GM12878 (cell line): ENCODE measurements at regions not wholly inside any gene's neighbourhood (a gene's known extent, or its start where the extent isn't known, plus 50 kb on each side); places are given as distances from the start of the nearest gene placed in this dataset.

Source experiments
- ATAC-seq: fragments of 200-7000 bp; cut with Tn5 transposase; 3 replicates; pipeline ENCODE4 v1.9.1; 2020; ENCODE audit warnings: mild to moderate bottlenecking, moderate library complexity
- BruUV-seq: library from RNA; stranded (reverse); fragments of 400-500 nt; replicated peaks from 2 replicates; lab custom pipeline; 2021; lab: Mats Ljungman, UMichigan
- CTCF ChIA-PET: fragments of 300-600 bp; sonication (Branson Sonifier 250); formaldehyde crosslinking; extraction: SDS; loops from one replicate; lab custom pipeline; 2021; ENCODE audit warnings: inconsistent platforms; lab: Yijun Ruan, JAX
- POLR2A ChIA-PET: fragments of 350-600 bp; formaldehyde crosslinking; extraction: SDS; loops from one replicate; lab custom pipeline; 2021; ENCODE audit warnings: inconsistent platforms; lab: Charles Lee
- RAD21 ChIA-PET: fragments of 300-600 bp; sonication (Branson Sonifier 250); formaldehyde crosslinking; loops from one replicate; lab custom pipeline; 2023; ENCODE audit warnings: antibody characterized with exemption; ENCODE audit not compliant: unreplicated experiment; lab: Charles Lee
- SMC1A ChIA-PET: fragments of 300-600 bp; sonication (Branson Sonifier 250); formaldehyde crosslinking; loops from one replicate; lab custom pipeline; 2023; ENCODE audit not compliant: unreplicated experiment, uncharacterized antibody; lab: Charles Lee
- DNase-seq: peaks from one replicate; pipeline ENCODE4 v3.0.0-alpha.2; 2011; ENCODE audit warnings: low read depth, low spot score
- FAIRE-seq: peaks from 3 replicates; lab custom pipeline; 2011; peaks lifted over from hg19 to GRCh38; lab: Jason Lieb, UNC
- H2AFZ ChIP-seq: 2 replicates; pipeline ENCODE4 v1.6.0; 2011; ENCODE audit warnings: low read depth, low read length, control low read depth; ENCODE audit not compliant: control insufficient read depth
- H3K27ac ChIP-seq: 2 replicates; pipeline ENCODE4 v1.5.1; 2011; ENCODE audit warnings: control low read depth; ENCODE audit not compliant: control insufficient read depth, insufficient read depth
- H3K27me3 ChIP-seq, 2 experiments: replicated peaks in 1 of 2; 2 replicates each; pipeline versions ENCODE4 v1.6.0 to v1.6.1; 2011; ENCODE audit warnings: low read length in 1 of 2; ENCODE audit not compliant: control insufficient read depth in 2 of 2, insufficient read depth in 2 of 2
- H3K36me3 ChIP-seq, 2 experiments: 2 replicates each; pipeline ENCODE4 v1.5.1; 2011; ENCODE audit warnings: low read length in 1 of 2; ENCODE audit not compliant: control insufficient read depth in 2 of 2, insufficient read depth in 2 of 2
- H3K4me1 ChIP-seq: 2 replicates; pipeline ENCODE4 v1.6.1; 2011; ENCODE audit warnings: mild to moderate bottlenecking, low read length, moderate library complexity, mixed read lengths; ENCODE audit not compliant: control insufficient read depth, insufficient read depth
- H3K4me2 ChIP-seq: 2 replicates; pipeline ENCODE4 v1.6.0; 2011; ENCODE audit warnings: control low read depth; ENCODE audit not compliant: control insufficient read depth, insufficient read depth
- H3K4me3 ChIP-seq: fragments of 200-600 bp; sonication (generic); 2 replicates; pipeline ENCODE4 v1.5.1; 2016
- H3K79me2 ChIP-seq: 2 replicates; pipeline ENCODE4 v1.6.0; 2011; ENCODE audit warnings: low read length; ENCODE audit not compliant: control insufficient read depth, insufficient read depth
- H3K9ac ChIP-seq: 2 replicates; pipeline ENCODE4 v1.8.0; 2011; ENCODE audit warnings: low read length, control low read depth, mixed read lengths; ENCODE audit not compliant: control insufficient read depth, insufficient read depth
- H3K9me3 ChIP-seq: replicated peaks from 3 replicates; pipeline ENCODE4 v1.5.1; 2011; ENCODE audit warnings: mild to moderate bottlenecking, low read length; ENCODE audit not compliant: control insufficient read depth, insufficient read depth
- H4K20me1 ChIP-seq: 2 replicates; pipeline ENCODE4 v1.6.0; 2011; ENCODE audit not compliant: control insufficient read depth, insufficient read depth
- NFYA ChIP-seq: IDR thresholded peaks from 2 replicates; pipeline ENCODE4 v1.6.1; 2011; ENCODE audit warnings: low read depth, mild to moderate bottlenecking, low read length, improper control_type of control experiment, borderline replicate concordance
- RCOR1 ChIP-seq: conservative IDR thresholded peaks from 2 replicates; pipeline ENCODE4 v1.6.1; 2012; ENCODE audit warnings: low read depth, low read length, improper control_type of control experiment
- RELA ChIP-seq: fragments of 450-650 bp; IDR thresholded peaks from 2 replicates; pipeline ENCODE4 v1.8.0; 2014; ENCODE audit warnings: borderline replicate concordance; ENCODE audit not compliant: partially characterized antibody
- STAT1 ChIP-seq: fragments of 450-650 bp; conservative IDR thresholded peaks from 2 replicates; pipeline ENCODE4 v1.6.1; 2014; ENCODE audit warnings: antibody characterized with exemption, mild to moderate bottlenecking
- STAT3 ChIP-seq: IDR thresholded peaks from 2 replicates; pipeline ENCODE4 v1.6.1; 2011; ENCODE audit warnings: low read depth, low read length, improper control_type of control experiment
- ZNF274 ChIP-seq: IDR thresholded peaks from one replicate; pipeline ENCODE4 v1.8.0; 2011; ENCODE audit not compliant: insufficient read length, insufficient read depth
- ZZZ3 ChIP-seq: IDR thresholded peaks from 2 replicates; pipeline ENCODE4 v1.6.1; 2011; ENCODE audit warnings: low read depth; ENCODE audit not compliant: control insufficient read depth, insufficient read length
- WGBS: methylation state at CpG from one replicate; pipeline ENCODE4 v1.1.6; 2016; ENCODE audit warnings: low lambda C conversion rate; ENCODE audit not compliant: insufficient replicate concordance, insufficient coverage; ENCODE audit errors: missing lambda C conversion rate; 5-methylcytosine and 5-hydroxymethylcytosine counted together
- in situ Hi-C: fragments of 300-500 bp; cut with MboI; formaldehyde crosslinking; loops from 9 replicates; pipeline ENCODE4 v1.14.3; 2018; ENCODE audit warnings: mixed read lengths
- intact Hi-C: fragments of 100-400 bp; cut with micrococcal nuclease; formaldehyde crosslinking; loops from one replicate; pipeline ENCODE4 v1.14.2; 2022; ENCODE audit not compliant: unreplicated experiment
- TF ChIP-seq, protein P1 (sequence below), 3 experiments: IDR thresholded peaks in 2 of 3; conservative IDR thresholded peaks in 1 of 3; 2 replicates each; pipeline ENCODE4 v1.5.1; 2011; ENCODE audit warnings: low read depth in 3 of 3, low read length in 3 of 3, mild to moderate bottlenecking in 3 of 3, control low read depth in 2 of 3, moderate library complexity in 2 of 3, inconsistent platforms in 1 of 3, mixed read lengths in 1 of 3; ENCODE audit not compliant: control insufficient read depth in 2 of 3, insufficient read depth in 1 of 3; ENCODE audit errors: extremely low read depth in 1 of 3
- TF ChIP-seq, protein P2 (sequence below): fragments of 450-650 bp; IDR thresholded peaks from 2 replicates; pipeline ENCODE4 v1.6.1; 2017; ENCODE audit warnings: low read depth, mild to moderate bottlenecking, moderate library complexity

DNA sequence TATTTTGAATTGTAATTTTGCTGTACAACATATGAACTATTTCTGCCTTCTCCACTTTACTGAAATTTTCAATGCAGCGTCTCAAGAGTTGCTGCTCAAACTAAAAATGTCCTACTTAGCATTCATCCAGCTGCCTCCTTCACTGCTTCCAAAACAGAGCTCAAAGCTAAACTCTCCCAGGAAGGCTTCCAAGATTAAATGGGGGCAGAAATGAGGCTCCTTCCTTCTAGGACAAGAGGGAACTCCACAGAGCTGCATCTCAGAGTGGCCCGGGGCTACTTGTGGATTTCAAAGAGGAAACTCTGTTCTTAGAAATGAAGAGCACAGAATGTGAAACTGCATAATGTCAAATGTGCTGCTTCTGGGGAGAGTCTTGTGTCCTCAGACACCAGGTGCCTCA lies 295.9 kb upstream of the NCAM1 start:
- no peak for FAIRE-seq
- CTCF ChIA-PET = interaction anchor here (1.6 kb wide), 1 partner anchor 77 kb away, joined by 4 read pairs; no protein-coding TSS in a partner anchor
- SMC1A ChIA-PET = interaction anchor here (0.6 kb wide), 1 partner anchor 1522 kb away, joined by 3 read pairs; no protein-coding TSS in a partner anchor
- Histone ChIP-seq H3K4me3 (no peak overlapping the region), H3K27me3 (no peaks in the 10 kb centered on the region), H3K4me1 (no peaks in the 10 kb centered on the region; the same call in 1 of the 2 replicates), H3K4me2 (no peak overlapping the region), H2AFZ (no peak overlapping the region), H3K27ac (no peak overlapping the region), H3K36me3 (no peaks in the 10 kb centered on the region), H3K79me2 (no peaks in the 10 kb centered on the region), H3K9me3 (no peaks in the 10 kb centered on the region; the same call in 2 of the 3 replicates), H3K9ac (no peak overlapping the region), H4K20me1 (no peaks in the 10 kb centered on the region)
- POLR2A ChIA-PET = no interaction called here
- intact Hi-C loops (no loop called here), in situ Hi-C loops (no loop called here)
- 16% methylated on average over 2 of the region's 2 CpGs for WGBS
- RAD21 ChIA-PET = no interaction called here
- no peak for DNase-seq
- ATAC-seq = no peak
- TF ChIP-seq, protein P1, sequence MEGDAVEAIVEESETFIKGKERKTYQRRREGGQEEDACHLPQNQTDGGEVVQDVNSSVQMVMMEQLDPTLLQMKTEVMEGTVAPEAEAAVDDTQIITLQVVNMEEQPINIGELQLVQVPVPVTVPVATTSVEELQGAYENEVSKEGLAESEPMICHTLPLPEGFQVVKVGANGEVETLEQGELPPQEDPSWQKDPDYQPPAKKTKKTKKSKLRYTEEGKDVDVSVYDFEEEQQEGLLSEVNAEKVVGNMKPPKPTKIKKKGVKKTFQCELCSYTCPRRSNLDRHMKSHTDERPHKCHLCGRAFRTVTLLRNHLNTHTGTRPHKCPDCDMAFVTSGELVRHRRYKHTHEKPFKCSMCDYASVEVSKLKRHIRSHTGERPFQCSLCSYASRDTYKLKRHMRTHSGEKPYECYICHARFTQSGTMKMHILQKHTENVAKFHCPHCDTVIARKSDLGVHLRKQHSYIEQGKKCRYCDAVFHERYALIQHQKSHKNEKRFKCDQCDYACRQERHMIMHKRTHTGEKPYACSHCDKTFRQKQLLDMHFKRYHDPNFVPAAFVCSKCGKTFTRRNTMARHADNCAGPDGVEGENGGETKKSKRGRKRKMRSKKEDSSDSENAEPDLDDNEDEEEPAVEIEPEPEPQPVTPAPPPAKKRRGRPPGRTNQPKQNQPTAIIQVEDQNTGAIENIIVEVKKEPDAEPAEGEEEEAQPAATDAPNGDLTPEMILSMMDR (IDR thresholded peaks at IDR 0.05 in 2 of 3, conservative IDR thresholded peaks at IDR 0.05 in 1 of 3; ENCODE audit: control insufficient read depth in 2 of 3, extremely low read depth in 1 of 3, insufficient read depth in 1 of 3, low read depth in 3 of 3, low read length in 3 of 3) = no peak
- TF ChIP-seq ZNF274 = no peak
- TF ChIP-seq STAT1 = no peak
- TF ChIP-seq ZZZ3 = no peak
- no peak for TF ChIP-seq NFYA
- BruUV-seq = no TSS peak

DNA sequence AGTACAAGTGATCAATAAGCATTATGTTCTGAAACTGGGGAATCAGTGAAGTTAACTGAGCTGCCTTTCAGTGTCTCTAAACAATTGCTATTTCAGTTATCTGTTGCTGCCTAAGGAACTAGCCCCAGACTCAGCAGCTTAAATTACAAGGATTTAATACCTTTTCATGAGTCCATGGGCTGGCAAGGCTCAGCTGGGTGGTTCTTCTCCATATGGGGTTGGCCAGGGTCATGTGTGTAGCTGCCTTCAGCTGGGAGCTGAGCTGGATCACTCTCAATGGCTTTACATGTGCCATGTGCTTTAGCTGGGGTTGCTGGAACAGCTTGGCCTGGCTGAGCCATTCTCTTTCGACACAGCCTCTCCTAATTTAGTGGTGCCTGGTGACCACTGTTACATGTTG lies 295.0 kb upstream of the NCAM1 start:
- in situ Hi-C loops = no loop called here

More for the DNA sequence above, 295.0 kb upstream of the NCAM1 start:
- FAIRE-seq = no peak
- POLR2A ChIA-PET = no interaction called here
- H3K4me3 ChIP-seq = no peak overlapping the region
- no peak for TF ChIP-seq RCOR1
- TF ChIP-seq STAT3 = no peak
- TF ChIP-seq RELA = no peak
- TF ChIP-seq, protein P2, sequence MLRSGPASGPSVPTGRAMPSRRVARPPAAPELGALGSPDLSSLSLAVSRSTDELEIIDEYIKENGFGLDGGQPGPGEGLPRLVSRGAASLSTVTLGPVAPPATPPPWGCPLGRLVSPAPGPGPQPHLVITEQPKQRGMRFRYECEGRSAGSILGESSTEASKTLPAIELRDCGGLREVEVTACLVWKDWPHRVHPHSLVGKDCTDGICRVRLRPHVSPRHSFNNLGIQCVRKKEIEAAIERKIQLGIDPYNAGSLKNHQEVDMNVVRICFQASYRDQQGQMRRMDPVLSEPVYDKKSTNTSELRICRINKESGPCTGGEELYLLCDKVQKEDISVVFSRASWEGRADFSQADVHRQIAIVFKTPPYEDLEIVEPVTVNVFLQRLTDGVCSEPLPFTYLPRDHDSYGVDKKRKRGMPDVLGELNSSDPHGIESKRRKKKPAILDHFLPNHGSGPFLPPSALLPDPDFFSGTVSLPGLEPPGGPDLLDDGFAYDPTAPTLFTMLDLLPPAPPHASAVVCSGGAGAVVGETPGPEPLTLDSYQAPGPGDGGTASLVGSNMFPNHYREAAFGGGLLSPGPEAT = no peak
- H3K36me3 ChIP-seq = no peaks in the 10 kb centered on the region
- H3K4me2 ChIP-seq = no peak overlapping the region
- no peaks in the 10 kb centered on the region; the same call in 1 of the 2 replicates for H3K4me1 ChIP-seq
- H2AFZ ChIP-seq = no peak overlapping the region
- intact Hi-C loops = no loop called here
- SMC1A ChIA-PET = interaction anchor here (1.9 kb wide), 1 partner anchor 78 kb away, joined by 4 read pairs; no protein-coding TSS in a partner anchor
- BruUV-seq = no TSS peak
- H3K79me2 ChIP-seq = no peaks in the 10 kb centered on the region
- no peaks in the 10 kb centered on the region for H4K20me1 ChIP-seq
- H3K9ac ChIP-seq = no peak overlapping the region
- RAD21 ChIA-PET = no interaction called here
- 0% methylated on average over 1 of the region's 1 CpG for WGBS
- no peak overlapping the region for H3K27ac ChIP-seq
- ATAC-seq = no peak
- CTCF ChIA-PET = interaction anchor here (1.6 to 2.8 kb wide), 2 partner anchors 78 kb away, joined by 4 to 10 read pairs; no protein-coding TSS in a partner anchor
- no peak for DNase-seq
- no peaks in the 10 kb centered on the region; the same call in 2 of the 3 replicates for H3K9me3 ChIP-seq
- no peaks in the 10 kb centered on the region for H3K27me3 ChIP-seq
